Activated CD4-positive, alpha-beta memory T cell treated with anti-CD3 and anti-CD28 coated beads, Interleukin-2, amount 10 ng/mL, durations not matched to agents 7 days and 5 days (primary cell): ENCODE measurements at regions not wholly inside any gene's neighbourhood (a gene's known extent, or its start where the extent isn't known, plus 50 kb on each side); places are given as distances from the start of the nearest gene placed in this dataset.

Experiments used
- CTCF ChIA-PET: fragments of 350-600 bp; sonication (Branson Sonifier 250); formaldehyde crosslinking; loops from one replicate; lab custom pipeline; 2021; ENCODE audit warnings: antibody characterized with exemption, inconsistent platforms; lab: Charles Lee
- POLR2A ChIA-PET: fragments of 350-600 bp; sonication (Branson Sonifier 250); formaldehyde crosslinking; loops from one replicate; lab custom pipeline; 2021; ENCODE audit warnings: antibody characterized with exemption; lab: Charles Lee
- DNase-seq: peaks from one replicate; pipeline ENCODE4 v3.0.0-alpha.2; 2020
- H3K27ac Mint-ChIP-seq: one replicate; pipeline ENCODE4 v1.8.0; 2021; ENCODE audit warnings: mild to moderate bottlenecking, mixed read lengths
- H3K27me3 Mint-ChIP-seq: one replicate; pipeline ENCODE4 v1.8.0; 2021; ENCODE audit warnings: mixed read lengths
- H3K36me3 Mint-ChIP-seq: one replicate; pipeline ENCODE4 v1.8.0; 2021; ENCODE audit warnings: low read depth, mixed read lengths
- H3K4me1 Mint-ChIP-seq: one replicate; pipeline ENCODE4 v1.8.0; 2021; ENCODE audit warnings: mixed read lengths
- H3K4me3 Mint-ChIP-seq: one replicate; pipeline ENCODE4 v1.8.0; 2021; ENCODE audit warnings: mild to moderate bottlenecking, mixed read lengths
- H3K9me3 Mint-ChIP-seq: one replicate; pipeline ENCODE4 v1.8.0; 2021; ENCODE audit warnings: mixed read lengths

GRCh38 chr14:58717813-58718212 lies 80.1 kb downstream of the DACT1 start:
- no peaks in the 10 kb centered on the region for H3K36me3 Mint-ChIP-seq
- no peak for DNase-seq
- no peak overlapping the region for H3K4me3 Mint-ChIP-seq
- no peaks in the 10 kb centered on the region for H3K27me3 Mint-ChIP-seq
- peaks cover 3% of the 10 kb centered on the region for H3K4me1 Mint-ChIP-seq
- H3K9me3 Mint-ChIP-seq = no peaks in the 10 kb centered on the region
- ChIA-PET CTCF (no interaction called here), POLR2A (no interaction called here)
- no peak overlapping the region for H3K27ac Mint-ChIP-seq

GRCh38 chr14:58718226-58719205 lies 80.8 kb downstream of the DACT1 start:
- no peak for DNase-seq
- no peak overlapping the region for H3K4me3 Mint-ChIP-seq
- POLR2A ChIA-PET = no interaction called here
- no peaks in the 10 kb centered on the region for H3K9me3 Mint-ChIP-seq
- H3K4me1 Mint-ChIP-seq = peaks cover 3% of the 10 kb centered on the region
- no peak overlapping the region for H3K27ac Mint-ChIP-seq
- no peaks in the 10 kb centered on the region for H3K27me3 Mint-ChIP-seq
- H3K36me3 Mint-ChIP-seq = no peaks in the 10 kb centered on the region
- CTCF ChIA-PET = no interaction called here

GRCh38 chr14:58721723-58722122 lies 84.0 kb downstream of the DACT1 start:
- Mint-ChIP-seq H3K4me1 (no peaks in the 10 kb centered on the region), H3K36me3 (no peaks in the 10 kb centered on the region), H3K9me3 (no peaks in the 10 kb centered on the region), H3K27ac (no peak overlapping the region), H3K4me3 (no peak overlapping the region), H3K27me3 (no peaks in the 10 kb centered on the region)
- ChIA-PET POLR2A (no interaction called here), CTCF (no interaction called here)
- no peak for DNase-seq

GRCh38 chr14:58722441-58722840 lies 84.7 kb downstream of the DACT1 start:
- Mint-ChIP-seq H3K4me1 (no peaks in the 10 kb centered on the region), H3K27me3 (no peaks in the 10 kb centered on the region), H3K27ac (no peak overlapping the region), H3K4me3 (no peak overlapping the region), H3K9me3 (no peaks in the 10 kb centered on the region), H3K36me3 (no peaks in the 10 kb centered on the region)
- no peak for DNase-seq
- POLR2A ChIA-PET = no interaction called here
- CTCF ChIA-PET = no interaction called here

GRCh38 chr14:58724206-58724605 lies 86.4 kb downstream of the DACT1 start:
- Mint-ChIP-seq H3K4me3 (no peak overlapping the region), H3K4me1 (no peaks in the 10 kb centered on the region), H3K9me3 (no peaks in the 10 kb centered on the region), H3K27ac (no peak overlapping the region), H3K27me3 (no peaks in the 10 kb centered on the region), H3K36me3 (no peaks in the 10 kb centered on the region)
- ChIA-PET POLR2A (no interaction called here), CTCF (no interaction called here)
- no peak for DNase-seq

- Mint-ChIP-seq H3K4me1 (no peaks in the 10 kb centered on the region), H3K9me3 (no peaks in the 10 kb centered on the region), H3K27me3 (no peaks in the 10 kb centered on the region), H3K36me3 (no peaks in the 10 kb centered on the region), H3K4me3 (no peak overlapping the region), H3K27ac (no peak overlapping the region)
- POLR2A ChIA-PET = no interaction called here
- CTCF ChIA-PET = no interaction called here
- no peak for DNase-seq
Measured at GRCh38 chr14:58724702-58725101, 86.9 kb downstream of the DACT1 start.

- H3K4me1 Mint-ChIP-seq = no peaks in the 10 kb centered on the region
- no peak for DNase-seq
- ChIA-PET POLR2A (no interaction called here), CTCF (no interaction called here)
- H3K4me3 Mint-ChIP-seq = no peak overlapping the region
- H3K27me3 Mint-ChIP-seq = no peaks in the 10 kb centered on the region
- H3K27ac Mint-ChIP-seq = no peak overlapping the region
- no peaks in the 10 kb centered on the region for H3K9me3 Mint-ChIP-seq
- no peaks in the 10 kb centered on the region for H3K36me3 Mint-ChIP-seq
Measured at GRCh38 chr14:58725226-58725625, 87.5 kb downstream of the DACT1 start.

- Mint-ChIP-seq H3K36me3 (no peaks in the 10 kb centered on the region), H3K27ac (no peak overlapping the region), H3K27me3 (no peaks in the 10 kb centered on the region), H3K9me3 (no peaks in the 10 kb centered on the region), H3K4me3 (no peak overlapping the region), H3K4me1 (no peaks in the 10 kb centered on the region)
- CTCF ChIA-PET = no interaction called here
- no peak for DNase-seq
- POLR2A ChIA-PET = no interaction called here
Measured at GRCh38 chr14:58725871-58726270, 88.1 kb downstream of the DACT1 start.

- peaks cover 4% of the 10 kb centered on the region for H3K4me1 Mint-ChIP-seq
- H3K4me3 Mint-ChIP-seq = no peak overlapping the region
- ChIA-PET CTCF (no interaction called here), POLR2A (no interaction called here)
- no peaks in the 10 kb centered on the region for H3K9me3 Mint-ChIP-seq
- DNase-seq = no peak
- H3K27me3 Mint-ChIP-seq = peaks cover 9% of the 10 kb centered on the region
- H3K36me3 Mint-ChIP-seq = no peaks in the 10 kb centered on the region
- H3K27ac Mint-ChIP-seq = no peak overlapping the region
Measured at GRCh38 chr14:58730792-58731464, 93.2 kb downstream of the DACT1 start.

GRCh38 chr14:58731465-58732293 lies 93.9 kb downstream of the DACT1 start:
- H3K27ac Mint-ChIP-seq = no peak overlapping the region
- ChIA-PET POLR2A (no interaction called here), CTCF (interaction anchor here (0.6 kb wide), 1 partner anchor 11 kb away, joined by 5 read pairs; no protein-coding TSS in a partner anchor)
- DNase-seq = no peak
- no peak overlapping the region for H3K4me3 Mint-ChIP-seq
- peaks cover 4% of the 10 kb centered on the region for H3K4me1 Mint-ChIP-seq
- H3K27me3 Mint-ChIP-seq = peaks cover 9% of the 10 kb centered on the region
- no peaks in the 10 kb centered on the region for H3K9me3 Mint-ChIP-seq
- no peaks in the 10 kb centered on the region for H3K36me3 Mint-ChIP-seq

- CTCF ChIA-PET = no interaction called here
- no peak overlapping the region for H3K4me3 Mint-ChIP-seq
Measured at GRCh38 chr14:58732387-58732786, 94.6 kb downstream of the DACT1 start.

GRCh38 chr14:58733451-58734208 lies 95.9 kb downstream of the DACT1 start:
- no peak overlapping the region for H3K27ac Mint-ChIP-seq
- POLR2A ChIA-PET = no interaction called here
- CTCF ChIA-PET = no interaction called here

More at GRCh38 chr14:58732387-58732786, 94.6 kb downstream of the DACT1 start:
- peaks cover 9% of the 10 kb centered on the region for H3K27me3 Mint-ChIP-seq
- H3K9me3 Mint-ChIP-seq = no peaks in the 10 kb centered on the region
- H3K4me1 Mint-ChIP-seq = peaks cover 4% of the 10 kb centered on the region
- POLR2A ChIA-PET = no interaction called here
- no peaks in the 10 kb centered on the region for H3K36me3 Mint-ChIP-seq
- H3K27ac Mint-ChIP-seq = no peak overlapping the region
- DNase-seq = no peak

More at GRCh38 chr14:58733451-58734208, 95.9 kb downstream of the DACT1 start:
- DNase-seq = no peak
- Mint-ChIP-seq H3K4me3 (no peak overlapping the region), H3K9me3 (no peaks in the 10 kb centered on the region), H3K4me1 (peaks cover 4% of the 10 kb centered on the region), H3K27me3 (peaks cover 9% of the 10 kb centered on the region), H3K36me3 (no peaks in the 10 kb centered on the region)
